Liver (tissue), 8 donors: ENCODE measurements at regions not wholly inside any gene's neighbourhood (a gene's known extent, or its start where the extent isn't known, plus 50 kb on each side); places are given as distances from the start of the nearest gene placed in this dataset.

Source experiments
- DNase-seq: peaks from one replicate; pipeline ENCODE4 v3.0.0-alpha.2; 2017; ENCODE audit warnings: low spot score
- H3K27ac ChIP-seq, 2 donors: one replicate each; pipeline ENCODE4 v1.7.0; 2013; ENCODE audit warnings: inconsistent platforms in 2 of 2, low read length in 2 of 2, control low read depth in 1 of 2, low read depth in 1 of 2, mild to moderate bottlenecking in 1 of 2
- H3K27me3 ChIP-seq, 4 donors: one replicate each; pipeline versions ENCODE4 v1.6.1 to v1.7.0; 2013; ENCODE audit warnings: low read length in 3 of 4, inconsistent platforms in 1 of 4, mild to moderate bottlenecking in 1 of 4, moderate library complexity in 1 of 4; ENCODE audit not compliant: control insufficient read depth in 4 of 4, insufficient read depth in 4 of 4
- H3K36me3 ChIP-seq, 4 donors: one replicate each; pipeline versions ENCODE4 v1.6.1 to v1.7.0; 2013; ENCODE audit warnings: low read length in 3 of 4, mild to moderate bottlenecking in 3 of 4, low read depth in 1 of 4, moderate library complexity in 1 of 4; ENCODE audit not compliant: control insufficient read depth in 4 of 4, insufficient read depth in 3 of 4
- H3K4me1 ChIP-seq, 4 donors: one replicate each; pipeline versions ENCODE4 v1.6.1 to v1.7.0; 2013; ENCODE audit warnings: low read length in 3 of 4, mild to moderate bottlenecking in 3 of 4, moderate library complexity in 1 of 4; ENCODE audit not compliant: control insufficient read depth in 4 of 4, insufficient read depth in 4 of 4
- H3K4me3 ChIP-seq, 3 donors: one replicate each; pipeline versions ENCODE4 v1.6.1 to v1.7.0; 2013; ENCODE audit warnings: low read length in 3 of 3, control low read depth in 1 of 3, low read depth in 1 of 3, mild to moderate bottlenecking in 1 of 3
- H3K9ac ChIP-seq, 2 donors: one replicate each; pipeline ENCODE4 v1.7.0; 2013; ENCODE audit warnings: low read length in 2 of 2, mild to moderate bottlenecking in 2 of 2, moderate library complexity in 2 of 2, control low read depth in 1 of 2, low read depth in 1 of 2
- H3K9me3 ChIP-seq, 4 donors: one replicate each; pipeline versions ENCODE4 v1.6.1 to v1.7.0; 2013; ENCODE audit warnings: low read length in 3 of 4; ENCODE audit not compliant: control insufficient read depth in 4 of 4
- CTCF ChIP-seq: fragments of 150-350 bp; IDR thresholded peaks from 2 replicates; pipeline ENCODE4 v1.5.1; 2017; ENCODE audit warnings: improper control_type of control experiment, low read depth, low read length; ENCODE audit not compliant: missing input control
- FOXA2 ChIP-seq: IDR thresholded peaks from 2 replicates; pipeline ENCODE4 v1.6.1; 2016; ENCODE audit warnings: antibody characterized with exemption
- GABPA ChIP-seq, 2 donors: IDR thresholded peaks in 1 of 2; conservative IDR thresholded peaks in 1 of 2; 2 replicates each; pipeline ENCODE4 v1.6.1; 2016; ENCODE audit warnings: antibody characterized with exemption in 2 of 2, mild to moderate bottlenecking in 1 of 2, moderate library complexity in 1 of 2
- HNF4A ChIP-seq, 2 donors: conservative IDR thresholded peaks; 2 replicates each; pipeline ENCODE4 v1.6.1; 2016; ENCODE audit warnings: antibody characterized with exemption in 2 of 2, mild to moderate bottlenecking in 2 of 2
- HNF4G ChIP-seq: IDR thresholded peaks from 2 replicates; pipeline ENCODE4 v1.6.1; 2016; ENCODE audit warnings: antibody characterized with exemption
- JUND ChIP-seq, 2 donors: IDR thresholded peaks; 2 replicates each; pipeline ENCODE4 v1.6.1; 2016; ENCODE audit warnings: antibody characterized with exemption in 2 of 2
- MAX ChIP-seq: IDR thresholded peaks from 2 replicates; pipeline ENCODE4 v1.6.1; 2016; ENCODE audit warnings: antibody characterized with exemption
- NR2F2 ChIP-seq: IDR thresholded peaks from 2 replicates; pipeline ENCODE4 v1.6.1; 2016; ENCODE audit warnings: antibody characterized with exemption
- RAD21 ChIP-seq, 2 donors: IDR thresholded peaks; 2 replicates each; pipeline ENCODE4 v1.6.1; 2016; ENCODE audit warnings: antibody characterized with exemption in 2 of 2, mild to moderate bottlenecking in 2 of 2
- RXRA ChIP-seq, 2 donors: IDR thresholded peaks; 2 replicates each; pipeline ENCODE4 v1.6.1; 2017 to 2018; ENCODE audit warnings: antibody characterized with exemption in 2 of 2, mild to moderate bottlenecking in 1 of 2
- SP1 ChIP-seq: IDR thresholded peaks from 2 replicates; pipeline ENCODE4 v1.6.1; 2018; ENCODE audit warnings: antibody characterized with exemption, mild to moderate bottlenecking
- TAF1 ChIP-seq: conservative IDR thresholded peaks from 2 replicates; pipeline ENCODE4 v1.6.1; 2016; ENCODE audit warnings: antibody characterized with exemption, mild to moderate bottlenecking
- YY1 ChIP-seq: IDR thresholded peaks from 2 replicates; pipeline ENCODE4 v1.6.1; 2016; ENCODE audit warnings: antibody characterized with exemption, mild to moderate bottlenecking
- WGBS: extraction: QIAGEN DNeasy Blood & Tissue Kit; methylation state at CpG from one replicate; pipeline ENCODE4 v1.1.7; 2013; 5-methylcytosine and 5-hydroxymethylcytosine counted together
- TF ChIP-seq, protein P1 (sequence below): IDR thresholded peaks from 2 replicates; pipeline ENCODE4 v1.6.1; 2016; ENCODE audit warnings: antibody characterized with exemption, mild to moderate bottlenecking
- TF ChIP-seq, protein P2 (sequence below): IDR thresholded peaks from 2 replicates; pipeline ENCODE4 v1.6.1; 2016; ENCODE audit warnings: antibody characterized with exemption
- donor health status: healthy.
- donor health status: healthy.
- donor health status: healthy.
- donor health status: healthy.
- donor health status: healthy.

GRCh38 chr4:63583561-63583960, 825.7 kb downstream of the TECRL start:
- DNase-seq: no peak
- Histone ChIP-seq H3K9me3 (no peaks in the 10 kb centered on the region), H3K27me3 (no peaks in the 10 kb centered on the region), H3K4me3 (no peak overlapping the region), H3K36me3 (no peaks in the 10 kb centered on the region), H3K27ac (no peak overlapping the region), H3K9ac (no peak overlapping the region), H3K4me1 (no peaks in the 10 kb centered on the region)
- TF ChIP-seq RXRA (IDR thresholded peaks at IDR 0.05): no peak
- no peak for TF ChIP-seq JUND (IDR thresholded peaks at IDR 0.05)
- no peak for TF ChIP-seq HNF4A (conservative IDR thresholded peaks at IDR 0.05)
- TF ChIP-seq, protein P1, sequence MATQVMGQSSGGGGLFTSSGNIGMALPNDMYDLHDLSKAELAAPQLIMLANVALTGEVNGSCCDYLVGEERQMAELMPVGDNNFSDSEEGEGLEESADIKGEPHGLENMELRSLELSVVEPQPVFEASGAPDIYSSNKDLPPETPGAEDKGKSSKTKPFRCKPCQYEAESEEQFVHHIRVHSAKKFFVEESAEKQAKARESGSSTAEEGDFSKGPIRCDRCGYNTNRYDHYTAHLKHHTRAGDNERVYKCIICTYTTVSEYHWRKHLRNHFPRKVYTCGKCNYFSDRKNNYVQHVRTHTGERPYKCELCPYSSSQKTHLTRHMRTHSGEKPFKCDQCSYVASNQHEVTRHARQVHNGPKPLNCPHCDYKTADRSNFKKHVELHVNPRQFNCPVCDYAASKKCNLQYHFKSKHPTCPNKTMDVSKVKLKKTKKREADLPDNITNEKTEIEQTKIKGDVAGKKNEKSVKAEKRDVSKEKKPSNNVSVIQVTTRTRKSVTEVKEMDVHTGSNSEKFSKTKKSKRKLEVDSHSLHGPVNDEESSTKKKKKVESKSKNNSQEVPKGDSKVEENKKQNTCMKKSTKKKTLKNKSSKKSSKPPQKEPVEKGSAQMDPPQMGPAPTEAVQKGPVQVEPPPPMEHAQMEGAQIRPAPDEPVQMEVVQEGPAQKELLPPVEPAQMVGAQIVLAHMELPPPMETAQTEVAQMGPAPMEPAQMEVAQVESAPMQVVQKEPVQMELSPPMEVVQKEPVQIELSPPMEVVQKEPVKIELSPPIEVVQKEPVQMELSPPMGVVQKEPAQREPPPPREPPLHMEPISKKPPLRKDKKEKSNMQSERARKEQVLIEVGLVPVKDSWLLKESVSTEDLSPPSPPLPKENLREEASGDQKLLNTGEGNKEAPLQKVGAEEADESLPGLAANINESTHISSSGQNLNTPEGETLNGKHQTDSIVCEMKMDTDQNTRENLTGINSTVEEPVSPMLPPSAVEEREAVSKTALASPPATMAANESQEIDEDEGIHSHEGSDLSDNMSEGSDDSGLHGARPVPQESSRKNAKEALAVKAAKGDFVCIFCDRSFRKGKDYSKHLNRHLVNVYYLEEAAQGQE: no peak
- no peak for TF ChIP-seq MAX
- 59% methylated on average over 2 of the region's 2 CpGs for WGBS

- Histone ChIP-seq H3K4me3 (no peak overlapping the region), H3K36me3 (no peaks in the 10 kb centered on the region), H3K9me3 (no peaks in the 10 kb centered on the region), H3K27me3 (no peaks in the 10 kb centered on the region), H3K9ac (no peak overlapping the region), H3K4me1 (no peaks in the 10 kb centered on the region), H3K27ac (no peak overlapping the region)
- TF ChIP-seq, protein P2, sequence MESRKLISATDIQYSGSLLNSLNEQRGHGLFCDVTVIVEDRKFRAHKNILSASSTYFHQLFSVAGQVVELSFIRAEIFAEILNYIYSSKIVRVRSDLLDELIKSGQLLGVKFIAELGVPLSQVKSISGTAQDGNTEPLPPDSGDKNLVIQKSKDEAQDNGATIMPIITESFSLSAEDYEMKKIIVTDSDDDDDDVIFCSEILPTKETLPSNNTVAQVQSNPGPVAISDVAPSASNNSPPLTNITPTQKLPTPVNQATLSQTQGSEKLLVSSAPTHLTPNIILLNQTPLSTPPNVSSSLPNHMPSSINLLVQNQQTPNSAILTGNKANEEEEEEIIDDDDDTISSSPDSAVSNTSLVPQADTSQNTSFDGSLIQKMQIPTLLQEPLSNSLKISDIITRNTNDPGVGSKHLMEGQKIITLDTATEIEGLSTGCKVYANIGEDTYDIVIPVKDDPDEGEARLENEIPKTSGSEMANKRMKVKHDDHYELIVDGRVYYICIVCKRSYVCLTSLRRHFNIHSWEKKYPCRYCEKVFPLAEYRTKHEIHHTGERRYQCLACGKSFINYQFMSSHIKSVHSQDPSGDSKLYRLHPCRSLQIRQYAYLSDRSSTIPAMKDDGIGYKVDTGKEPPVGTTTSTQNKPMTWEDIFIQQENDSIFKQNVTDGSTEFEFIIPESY: no peak
- TF ChIP-seq SP1 (no peak), RXRA (IDR thresholded peaks at IDR 0.05) (no peak), FOXA2 (no peak), CTCF (no peak)
- no peak for DNase-seq
Observed at GRCh38 chr4:63583007-63583406, 826.2 kb downstream of the TECRL start.

- Histone ChIP-seq H3K4me3 (no peak overlapping the region), H3K36me3 (no peaks in the 10 kb centered on the region), H3K9ac (no peak overlapping the region), H3K27me3 (no peaks in the 10 kb centered on the region), H3K27ac (no peak overlapping the region), H3K9me3 (peaks cover 0 to 7% (median 0%) of the 10 kb centered on the region in 4 donors), H3K4me1 (no peaks in the 10 kb centered on the region)
- WGBS: 54% methylated on average over 1 of the region's 1 CpG
- TF ChIP-seq SP1 (no peak), HNF4G (no peak), MAX (no peak), NR2F2 (no peak), RAD21 (IDR thresholded peaks at IDR 0.05) (no peak), HNF4A (conservative IDR thresholded peaks at IDR 0.05) (no peak), RXRA (IDR thresholded peaks at IDR 0.05) (no peak), JUND (IDR thresholded peaks at IDR 0.05) (no peak), TAF1 (no peak), YY1 (no peak), GABPA (IDR thresholded peaks at IDR 0.05 in 1 of 2, conservative IDR thresholded peaks at IDR 0.05 in 1 of 2) (no peak)
- TF ChIP-seq, protein P2: no peak
- DNase-seq: no peak
Observed at GRCh38 chr4:63580796-63581475, 828.3 kb downstream of the TECRL start.
